H1 (cell line): ENCODE measurements at regions not wholly inside any gene's neighbourhood (a gene's known extent, or its start where the extent isn't known, plus 50 kb on each side); places are given as distances from the start of the nearest gene placed in this dataset.

Experiments
- CBX5 ChIP-seq: fragments of 300-800, 300-1000 bp; sonication (generic); IDR thresholded peaks from 2 replicates; pipeline ENCODE4 v1.7.1; 2016; ENCODE audit warnings: antibody characterized with exemption, low read length, low read depth
- HDAC2 ChIP-seq, 2 experiments: fragments of 300-600 bp in 1 of 2; sonication (generic) in 1 of 2; IDR thresholded peaks; 2 replicates each; pipeline ENCODE4 v1.6.1; 2011 to 2012; ENCODE audit warnings: low read depth in 2 of 2, low read length in 2 of 2, mild to moderate bottlenecking in 2 of 2, moderate library complexity in 2 of 2, borderline replicate concordance in 1 of 2, inconsistent platforms in 1 of 2
- JUN ChIP-seq: IDR thresholded peaks from 2 replicates; pipeline ENCODE4 v1.6.1; 2011; ENCODE audit warnings: low read depth, mild to moderate bottlenecking, improper control_type of control experiment, low read length
- MAFK ChIP-seq: IDR thresholded peaks from 2 replicates; pipeline ENCODE4 v1.6.1; 2012; ENCODE audit warnings: low read depth, mild to moderate bottlenecking, improper control_type of control experiment, low read length
- POU5F1 ChIP-seq: IDR thresholded peaks from 2 replicates; pipeline ENCODE4 v1.6.1; 2011; ENCODE audit warnings: low read depth, mild to moderate bottlenecking, low read length, moderate library complexity
- RNF2 ChIP-seq: fragments of 200-900, 300-1000 bp; sonication (generic); IDR thresholded peaks from 2 replicates; pipeline ENCODE4 v1.7.1; 2016; ENCODE audit warnings: borderline replicate concordance, low read depth, mild to moderate bottlenecking, antibody characterized with exemption, low read length; ENCODE audit not compliant: poor library complexity, severe bottlenecking; ENCODE audit errors: missing control alignments
- SIRT6 ChIP-seq: IDR thresholded peaks from one replicate; pipeline ENCODE4 v1.7.1; 2012; ENCODE audit warnings: low read length, inconsistent platforms
- SUZ12 ChIP-seq: fragments of 200-600 bp; sonication (generic); IDR thresholded peaks from 2 replicates; pipeline ENCODE4 v1.6.1; 2012; ENCODE audit warnings: mild to moderate bottlenecking, inconsistent platforms, low read length, moderate library complexity, mixed read lengths
- TF ChIP-seq, protein P1 (sequence below): fragments of 300-600 bp; sonication (generic); IDR thresholded peaks from 2 replicates; pipeline ENCODE4 v1.7.1; 2012; ENCODE audit warnings: low read length, moderate library complexity, mild to moderate bottlenecking, inconsistent platforms; ENCODE audit not compliant: insufficient replicate concordance
- TF ChIP-seq, protein P2 (sequence below): IDR thresholded peaks from 2 replicates; pipeline ENCODE4 v1.6.1; 2012; ENCODE audit warnings: inconsistent platforms

DNA sequence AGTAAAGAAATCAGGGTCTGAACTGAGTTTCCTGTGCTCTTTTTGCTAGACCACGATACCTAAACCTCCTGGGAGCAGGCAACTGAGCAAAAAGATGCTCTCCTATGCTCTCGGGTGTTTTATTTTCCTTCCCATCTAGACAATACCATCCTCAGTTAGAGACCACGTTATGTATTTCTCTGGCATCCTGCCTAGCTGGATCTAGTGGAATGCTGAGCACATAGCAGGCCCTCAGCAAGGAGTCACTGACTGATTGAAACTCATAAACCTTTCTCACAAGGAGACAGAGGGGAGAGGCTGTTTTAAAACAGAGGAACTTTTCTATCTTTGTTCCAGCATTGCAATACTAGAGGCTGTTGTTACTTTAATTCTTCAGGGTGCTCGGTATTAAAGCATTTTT is 168.0 kb downstream of the CYYR1 start (continued):
- TF ChIP-seq, protein P1, sequence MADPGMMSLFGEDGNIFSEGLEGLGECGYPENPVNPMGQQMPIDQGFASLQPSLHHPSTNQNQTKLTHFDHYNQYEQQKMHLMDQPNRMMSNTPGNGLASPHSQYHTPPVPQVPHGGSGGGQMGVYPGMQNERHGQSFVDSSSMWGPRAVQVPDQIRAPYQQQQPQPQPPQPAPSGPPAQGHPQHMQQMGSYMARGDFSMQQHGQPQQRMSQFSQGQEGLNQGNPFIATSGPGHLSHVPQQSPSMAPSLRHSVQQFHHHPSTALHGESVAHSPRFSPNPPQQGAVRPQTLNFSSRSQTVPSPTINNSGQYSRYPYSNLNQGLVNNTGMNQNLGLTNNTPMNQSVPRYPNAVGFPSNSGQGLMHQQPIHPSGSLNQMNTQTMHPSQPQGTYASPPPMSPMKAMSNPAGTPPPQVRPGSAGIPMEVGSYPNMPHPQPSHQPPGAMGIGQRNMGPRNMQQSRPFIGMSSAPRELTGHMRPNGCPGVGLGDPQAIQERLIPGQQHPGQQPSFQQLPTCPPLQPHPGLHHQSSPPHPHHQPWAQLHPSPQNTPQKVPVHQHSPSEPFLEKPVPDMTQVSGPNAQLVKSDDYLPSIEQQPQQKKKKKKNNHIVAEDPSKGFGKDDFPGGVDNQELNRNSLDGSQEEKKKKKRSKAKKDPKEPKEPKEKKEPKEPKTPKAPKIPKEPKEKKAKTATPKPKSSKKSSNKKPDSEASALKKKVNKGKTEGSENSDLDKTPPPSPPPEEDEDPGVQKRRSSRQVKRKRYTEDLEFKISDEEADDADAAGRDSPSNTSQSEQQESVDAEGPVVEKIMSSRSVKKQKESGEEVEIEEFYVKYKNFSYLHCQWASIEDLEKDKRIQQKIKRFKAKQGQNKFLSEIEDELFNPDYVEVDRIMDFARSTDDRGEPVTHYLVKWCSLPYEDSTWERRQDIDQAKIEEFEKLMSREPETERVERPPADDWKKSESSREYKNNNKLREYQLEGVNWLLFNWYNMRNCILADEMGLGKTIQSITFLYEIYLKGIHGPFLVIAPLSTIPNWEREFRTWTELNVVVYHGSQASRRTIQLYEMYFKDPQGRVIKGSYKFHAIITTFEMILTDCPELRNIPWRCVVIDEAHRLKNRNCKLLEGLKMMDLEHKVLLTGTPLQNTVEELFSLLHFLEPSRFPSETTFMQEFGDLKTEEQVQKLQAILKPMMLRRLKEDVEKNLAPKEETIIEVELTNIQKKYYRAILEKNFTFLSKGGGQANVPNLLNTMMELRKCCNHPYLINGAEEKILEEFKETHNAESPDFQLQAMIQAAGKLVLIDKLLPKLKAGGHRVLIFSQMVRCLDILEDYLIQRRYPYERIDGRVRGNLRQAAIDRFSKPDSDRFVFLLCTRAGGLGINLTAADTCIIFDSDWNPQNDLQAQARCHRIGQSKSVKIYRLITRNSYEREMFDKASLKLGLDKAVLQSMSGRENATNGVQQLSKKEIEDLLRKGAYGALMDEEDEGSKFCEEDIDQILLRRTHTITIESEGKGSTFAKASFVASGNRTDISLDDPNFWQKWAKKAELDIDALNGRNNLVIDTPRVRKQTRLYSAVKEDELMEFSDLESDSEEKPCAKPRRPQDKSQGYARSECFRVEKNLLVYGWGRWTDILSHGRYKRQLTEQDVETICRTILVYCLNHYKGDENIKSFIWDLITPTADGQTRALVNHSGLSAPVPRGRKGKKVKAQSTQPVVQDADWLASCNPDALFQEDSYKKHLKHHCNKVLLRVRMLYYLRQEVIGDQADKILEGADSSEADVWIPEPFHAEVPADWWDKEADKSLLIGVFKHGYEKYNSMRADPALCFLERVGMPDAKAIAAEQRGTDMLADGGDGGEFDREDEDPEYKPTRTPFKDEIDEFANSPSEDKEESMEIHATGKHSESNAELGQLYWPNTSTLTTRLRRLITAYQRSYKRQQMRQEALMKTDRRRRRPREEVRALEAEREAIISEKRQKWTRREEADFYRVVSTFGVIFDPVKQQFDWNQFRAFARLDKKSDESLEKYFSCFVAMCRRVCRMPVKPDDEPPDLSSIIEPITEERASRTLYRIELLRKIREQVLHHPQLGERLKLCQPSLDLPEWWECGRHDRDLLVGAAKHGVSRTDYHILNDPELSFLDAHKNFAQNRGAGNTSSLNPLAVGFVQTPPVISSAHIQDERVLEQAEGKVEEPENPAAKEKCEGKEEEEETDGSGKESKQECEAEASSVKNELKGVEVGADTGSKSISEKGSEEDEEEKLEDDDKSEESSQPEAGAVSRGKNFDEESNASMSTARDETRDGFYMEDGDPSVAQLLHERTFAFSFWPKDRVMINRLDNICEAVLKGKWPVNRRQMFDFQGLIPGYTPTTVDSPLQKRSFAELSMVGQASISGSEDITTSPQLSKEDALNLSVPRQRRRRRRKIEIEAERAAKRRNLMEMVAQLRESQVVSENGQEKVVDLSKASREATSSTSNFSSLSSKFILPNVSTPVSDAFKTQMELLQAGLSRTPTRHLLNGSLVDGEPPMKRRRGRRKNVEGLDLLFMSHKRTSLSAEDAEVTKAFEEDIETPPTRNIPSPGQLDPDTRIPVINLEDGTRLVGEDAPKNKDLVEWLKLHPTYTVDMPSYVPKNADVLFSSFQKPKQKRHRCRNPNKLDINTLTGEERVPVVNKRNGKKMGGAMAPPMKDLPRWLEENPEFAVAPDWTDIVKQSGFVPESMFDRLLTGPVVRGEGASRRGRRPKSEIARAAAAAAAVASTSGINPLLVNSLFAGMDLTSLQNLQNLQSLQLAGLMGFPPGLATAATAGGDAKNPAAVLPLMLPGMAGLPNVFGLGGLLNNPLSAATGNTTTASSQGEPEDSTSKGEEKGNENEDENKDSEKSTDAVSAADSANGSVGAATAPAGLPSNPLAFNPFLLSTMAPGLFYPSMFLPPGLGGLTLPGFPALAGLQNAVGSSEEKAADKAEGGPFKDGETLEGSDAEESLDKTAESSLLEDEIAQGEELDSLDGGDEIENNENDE: no peak
- TF ChIP-seq CBX5: no peak
- no peak for TF ChIP-seq SUZ12
- no peak for TF ChIP-seq MAFK
- no peak for TF ChIP-seq JUN
- no peak for TF ChIP-seq HDAC2 (IDR thresholded peaks at IDR 0.05; ENCODE audit: borderline replicate concordance in 1 of 2, low read depth in 2 of 2, low read length in 2 of 2)
- no peak for TF ChIP-seq RNF2
- TF ChIP-seq, protein P2, sequence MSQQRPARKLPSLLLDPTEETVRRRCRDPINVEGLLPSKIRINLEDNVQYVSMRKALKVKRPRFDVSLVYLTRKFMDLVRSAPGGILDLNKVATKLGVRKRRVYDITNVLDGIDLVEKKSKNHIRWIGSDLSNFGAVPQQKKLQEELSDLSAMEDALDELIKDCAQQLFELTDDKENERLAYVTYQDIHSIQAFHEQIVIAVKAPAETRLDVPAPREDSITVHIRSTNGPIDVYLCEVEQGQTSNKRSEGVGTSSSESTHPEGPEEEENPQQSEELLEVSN: no peak
- TF ChIP-seq POU5F1: no peak
- TF ChIP-seq SIRT6: no peak
- TF ChIP-seq, all 59 proteins: peak for 0
